Small intestine (tissue), 7 donors: ENCODE measurements at regions not wholly inside any gene's neighbourhood (a gene's known extent, or its start where the extent isn't known, plus 50 kb on each side); places are given as distances from the start of the nearest gene placed in this dataset.

Experiments used
- DNase-seq, 2 donors: peaks; one replicate each; pipeline versions ENCODE4 v3.0.0 to v3.0.0-alpha.2; 2013
- FAIRE-seq: peaks from 2 replicates; lab custom pipeline; 2012; peaks lifted over from hg19 to GRCh38; lab: Jason Lieb, UNC
- H3K27ac ChIP-seq, 3 donors: one replicate each; pipeline ENCODE4 v1.5.1; 2013; ENCODE audit warnings: low read length in 2 of 3, mild to moderate bottlenecking in 2 of 3, control low read depth in 1 of 3, inconsistent platforms in 1 of 3, low read depth in 1 of 3, moderate library complexity in 1 of 3
- H3K27me3 ChIP-seq, 3 donors: one replicate each; pipeline ENCODE4 v1.6.1; 2013; ENCODE audit warnings: low read length in 3 of 3, inconsistent platforms in 1 of 3; ENCODE audit not compliant: control insufficient read depth in 3 of 3, insufficient read depth in 3 of 3
- H3K36me3 ChIP-seq, 3 donors: one replicate each; pipeline ENCODE4 v1.6.1; 2013; ENCODE audit warnings: low read length in 3 of 3, inconsistent platforms in 1 of 3, low read depth in 1 of 3, mild to moderate bottlenecking in 1 of 3, moderate library complexity in 1 of 3; ENCODE audit not compliant: control insufficient read depth in 3 of 3, insufficient read depth in 2 of 3
- H3K4me1 ChIP-seq, 3 donors: one replicate each; pipeline ENCODE4 v1.6.1; 2013; ENCODE audit warnings: low read length in 2 of 3, inconsistent platforms in 1 of 3, low read depth in 1 of 3, mild to moderate bottlenecking in 1 of 3, moderate library complexity in 1 of 3; ENCODE audit not compliant: control insufficient read depth in 3 of 3, insufficient read depth in 2 of 3
- H3K4me3 ChIP-seq, 3 donors: one replicate each; pipeline ENCODE4 v1.5.1; 2013; ENCODE audit warnings: low read length in 3 of 3, control low read depth in 1 of 3, inconsistent platforms in 1 of 3, low read depth in 1 of 3, mild to moderate bottlenecking in 1 of 3, moderate library complexity in 1 of 3
- H3K9me3 ChIP-seq, 2 donors: one replicate each; pipeline ENCODE4 v1.6.1; 2013; ENCODE audit warnings: low read depth in 1 of 2, low read length in 1 of 2; ENCODE audit not compliant: control insufficient read depth in 2 of 2, insufficient read depth in 1 of 2
- WGBS, 3 donors: extraction: QIAGEN DNeasy Blood & Tissue Kit; methylation state at CpG; one replicate each; pipeline ENCODE4 v1.1.7; 2013; 5-methylcytosine and 5-hydroxymethylcytosine counted together
- donor health status: healthy with polysubstance abuse.
- donor health status: control.
- donor health status: control.
- donor health status: Bipolar disorder and iron deficiency.
- donor health status: healthy.

GRCh38 chr2:212931271-212931670, 220.1 kb downstream of the IKZF2 start:
- 83 to 87% (median 83%) methylated on average over 5 of the region's 5 CpGs for WGBS, 3 donors
- Histone ChIP-seq H3K4me3 (no peak overlapping the region), H3K27me3 (no peaks in the 10 kb centered on the region), H3K36me3 (no peaks in the 10 kb centered on the region), H3K9me3 (no peaks in the 10 kb centered on the region), H3K4me1 (no peaks in the 10 kb centered on the region), H3K27ac (no peak overlapping the region)
- no peak for FAIRE-seq
- DNase-seq = no peak

GRCh38 chr2:212930556-212931260, 220.7 kb downstream of the IKZF2 start:
- FAIRE-seq (no peak), DNase-seq (no peak)
- no peak overlapping the region for H3K4me3 ChIP-seq
- 32 to 67% (median 41%) methylated on average over 1 of the region's 1 CpG for WGBS, 3 donors
- H3K4me1 ChIP-seq = no peaks in the 10 kb centered on the region
- no peaks in the 10 kb centered on the region for H3K9me3 ChIP-seq
- H3K27me3 ChIP-seq = no peaks in the 10 kb centered on the region
- H3K36me3 ChIP-seq = no peaks in the 10 kb centered on the region
- no peak overlapping the region for H3K27ac ChIP-seq

- no peak for FAIRE-seq
Observed at GRCh38 chr2:212929971-212930370, 221.4 kb downstream of the IKZF2 start.

DNA sequence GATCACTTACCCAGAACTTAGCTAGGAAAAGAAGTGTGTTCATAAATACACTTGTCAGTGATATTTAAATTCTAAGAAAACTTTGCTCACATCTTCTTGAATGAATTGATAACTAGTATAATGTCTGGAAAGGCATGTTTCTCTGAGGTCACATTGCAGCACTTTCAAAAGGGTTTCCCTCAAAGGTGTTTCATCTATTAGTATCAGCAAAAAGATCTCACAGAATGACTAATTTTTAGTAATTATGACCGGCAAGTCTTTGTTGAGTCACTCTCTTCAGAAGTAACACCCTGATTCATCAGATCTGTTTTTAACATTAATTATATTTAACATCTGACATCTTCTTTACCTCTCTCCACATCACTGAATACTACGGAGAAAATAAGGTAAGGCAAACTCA, 222.3 kb downstream of the IKZF2 start:
- DNase-seq = no peak
- FAIRE-seq = no peak

More at GRCh38 chr2:212929971-212930370, 221.4 kb downstream of the IKZF2 start:
- no peaks in the 10 kb centered on the region for H3K36me3 ChIP-seq
- peaks cover 0 to under 1% of the 10 kb centered on the region in 2 donors for H3K9me3 ChIP-seq
- H3K27me3 ChIP-seq = no peaks in the 10 kb centered on the region
- 74 to 83% (median 75%) methylated on average over 3 of the region's 3 CpGs for WGBS, 3 donors
- H3K4me1 ChIP-seq = no peaks in the 10 kb centered on the region
- no peak for DNase-seq
- no peak overlapping the region for H3K4me3 ChIP-seq
- H3K27ac ChIP-seq = no peak overlapping the region

GRCh38 chr2:212928681-212929080, 222.7 kb downstream of the IKZF2 start:
- no peaks in the 10 kb centered on the region for H3K4me1 ChIP-seq
- no peak overlapping the region for H3K4me3 ChIP-seq
- WGBS, 3 donors = 69 to 81% (median 78%) methylated on average over 4 of the region's 4 CpGs
- H3K27me3 ChIP-seq = no peaks in the 10 kb centered on the region
- no peak overlapping the region for H3K27ac ChIP-seq
- DNase-seq (no peak), FAIRE-seq (no peak)
- H3K36me3 ChIP-seq = no peaks in the 10 kb centered on the region
- H3K9me3 ChIP-seq = peaks cover 1 to 4% of the 10 kb centered on the region in 2 donors

More for the DNA sequence above, 222.3 kb downstream of the IKZF2 start:
- H3K4me1 ChIP-seq = no peaks in the 10 kb centered on the region
- no peaks in the 10 kb centered on the region for H3K27me3 ChIP-seq
- H3K36me3 ChIP-seq = no peaks in the 10 kb centered on the region
- H3K27ac ChIP-seq = no peak overlapping the region
- H3K9me3 ChIP-seq = peaks cover 1 to 4% of the 10 kb centered on the region in 2 donors
- WGBS, 3 donors = 48 to 73% (median 50%) methylated on average over 2 of the region's 2 CpGs
- H3K4me3 ChIP-seq = no peak overlapping the region

DNA sequence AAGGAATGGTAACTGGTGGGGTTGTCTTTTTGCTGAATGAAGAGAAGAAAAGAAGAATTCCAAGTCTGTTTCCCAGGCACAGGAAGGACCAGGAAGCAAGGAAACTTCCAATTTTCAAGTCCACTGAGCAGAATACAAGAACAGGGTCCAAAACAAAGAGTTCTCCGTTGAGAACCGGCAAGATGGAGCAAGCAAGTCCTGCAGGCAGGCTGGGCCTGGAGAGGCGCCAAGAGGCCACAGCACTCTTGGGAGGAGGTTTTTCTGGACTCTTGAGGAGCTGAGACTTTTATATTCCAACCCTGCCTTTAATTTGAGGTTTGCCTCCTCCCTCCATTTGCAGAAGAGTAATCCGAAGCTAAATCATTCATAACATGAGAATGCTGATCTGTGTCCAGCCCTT, 224.5 kb downstream of the IKZF2 start:
- no peak for FAIRE-seq
- H3K4me3 ChIP-seq = no peak overlapping the region
- DNase-seq = no peak
- no peak overlapping the region for H3K27ac ChIP-seq
- H3K36me3 ChIP-seq = no peaks in the 10 kb centered on the region
- 79 to 89% (median 83%) methylated on average over 4 of the region's 4 CpGs for WGBS, 3 donors
- no peaks in the 10 kb centered on the region for H3K27me3 ChIP-seq
- no peaks in the 10 kb centered on the region for H3K4me1 ChIP-seq
- H3K9me3 ChIP-seq = peaks cover 1 to 4% of the 10 kb centered on the region in 2 donors

- 92 to 97% (median 93%) methylated on average over 1 of the region's 1 CpG for WGBS, 3 donors
- FAIRE-seq = no peak
- no peak for DNase-seq
Observed at GRCh38 chr2:212923393-212923792, 228.0 kb downstream of the IKZF2 start.

GRCh38 chr2:212922701-212923100, 228.7 kb downstream of the IKZF2 start:
- Histone ChIP-seq H3K27me3 (peaks cover 0 to 2% (median 0%) of the 10 kb centered on the region in 3 donors), H3K36me3 (no peaks in the 10 kb centered on the region), H3K9me3 (peaks cover 1 to 4% of the 10 kb centered on the region in 2 donors), H3K4me3 (no peak overlapping the region), H3K4me1 (no peaks in the 10 kb centered on the region), H3K27ac (no peak overlapping the region)
- DNase-seq (no peak), FAIRE-seq (no peak)
- WGBS, 3 donors = 83 to 85% (median 84%) methylated on average over 2 of the region's 2 CpGs

More at GRCh38 chr2:212923393-212923792, 228.0 kb downstream of the IKZF2 start:
- no peak overlapping the region for H3K27ac ChIP-seq
- H3K9me3 ChIP-seq = peaks cover 1 to 4% of the 10 kb centered on the region in 2 donors
- H3K27me3 ChIP-seq = peaks cover 0 to 2% (median 0%) of the 10 kb centered on the region in 3 donors
- no peak overlapping the region for H3K4me3 ChIP-seq
- no peaks in the 10 kb centered on the region for H3K4me1 ChIP-seq
- no peaks in the 10 kb centered on the region for H3K36me3 ChIP-seq
